Stimulated activated CD8-positive, alpha-beta memory T cell treated with anti-CD3 and anti-CD28 coated beads, Interleukin-7, amount 100 ng/mL, for 24 hours (primary cell): ENCODE measurements at regions not wholly inside any gene's neighbourhood (a gene's known extent, or its start where the extent isn't known, plus 50 kb on each side); places are given as distances from the start of the nearest gene placed in this dataset.

Experiments used
- DNase-seq: peaks from one replicate; pipeline ENCODE4 v3.0.0-alpha.2; 2020; ENCODE audit warnings: low read depth

GRCh38 chr9:29838491-29839020 is 2265.3 kb upstream of the C9orf72 start:
- no peak for DNase-seq

GRCh38 chr9:29844251-29844650 is 2271.0 kb upstream of the C9orf72 start:
- DNase-seq: no peak

GRCh38 chr9:29850664-29851063 is 2277.4 kb upstream of the C9orf72 start:
- no peak for DNase-seq

- no peak for DNase-seq
Measured at GRCh38 chr9:29861803-29862202, 2288.5 kb upstream of the C9orf72 start.

- no peak for DNase-seq
Measured at GRCh38 chr9:29865764-29866313, 2292.6 kb upstream of the C9orf72 start.

GRCh38 chr9:29866556-29866955 is 2293.3 kb upstream of the C9orf72 start:
- no peak for DNase-seq

GRCh38 chr9:29873579-29873978 is 2300.3 kb upstream of the C9orf72 start:
- DNase-seq: no peak

GRCh38 chr9:29875547-29875946 is 2302.3 kb upstream of the C9orf72 start:
- no peak for DNase-seq

- no peak for DNase-seq
Measured at GRCh38 chr9:29882767-29883166, 2309.5 kb upstream of the C9orf72 start.

- no peak for DNase-seq
Measured at GRCh38 chr9:29906065-29906464, 2332.8 kb upstream of the C9orf72 start.

- no peak for DNase-seq
Measured at GRCh38 chr9:29928072-29928471, 2354.8 kb upstream of the C9orf72 start.

GRCh38 chr9:29939559-29939958 is 2366.3 kb upstream of the C9orf72 start:
- no peak for DNase-seq

- DNase-seq: no peak
Measured at GRCh38 chr9:29945012-29945411, 2371.7 kb upstream of the C9orf72 start.

- no peak for DNase-seq
Measured at GRCh38 chr9:29958469-29958868, 2385.2 kb upstream of the C9orf72 start.

- no peak for DNase-seq
Measured at GRCh38 chr9:29965834-29966233, 2392.6 kb upstream of the C9orf72 start.

- no peak for DNase-seq
Measured at GRCh38 chr9:29966247-29966646, 2393.0 kb upstream of the C9orf72 start.

GRCh38 chr9:29968831-29969230 is 2395.6 kb upstream of the C9orf72 start:
- no peak for DNase-seq

GRCh38 chr9:29969408-29969807 is 2396.1 kb upstream of the C9orf72 start:
- no peak for DNase-seq

- DNase-seq: no peak
Measured at GRCh38 chr9:29969856-29970647, 2396.8 kb upstream of the C9orf72 start.

GRCh38 chr9:29974197-29974596 is 2400.9 kb upstream of the C9orf72 start:
- no peak for DNase-seq

GRCh38 chr9:29976981-29977380 is 2403.7 kb upstream of the C9orf72 start:
- DNase-seq: no peak

- DNase-seq: no peak
Measured at GRCh38 chr9:29981013-29981412, 2403.4 kb upstream of the ACO1 start.

- no peak for DNase-seq
Measured at GRCh38 chr9:29999645-30000044, 2384.8 kb upstream of the ACO1 start.

GRCh38 chr9:30010691-30011090 is 2373.8 kb upstream of the ACO1 start:
- DNase-seq: no peak
